Superior temporal gyrus (tissue), 1 donor: ENCODE measurements at regions not wholly inside any gene's neighbourhood (a gene's known extent, or its start where the extent isn't known, plus 50 kb on each side); places are given as distances from the start of the nearest gene placed in this dataset.
A peak's percentile ranks its signal among the peaks of the same experiment; 100 is the strongest.
"Not testable (repeated sequence)": the region's sequence is repeated elsewhere in the genome, so short reads cannot be mapped to it uniquely, and the experiment has no call there.

ENCODE experiments used
- DNase-seq: peaks from one replicate; pipeline ENCODE4 v3.0.0-alpha.2; 2016; ENCODE audit errors: extremely low spot score

- no peak for DNase-seq
Observed at GRCh38 chr6:118719351-118720124, 68.1 kb upstream of the CEP85L start.

GRCh38 chr6:118718903-118719302, 67.5 kb upstream of the CEP85L start:
- DNase-seq: no peak

- no peak for DNase-seq
Observed at GRCh38 chr6:118718297-118718696, 66.9 kb upstream of the CEP85L start.

- DNase-seq: no peak
Observed at GRCh38 chr6:118717106-118717505, 65.7 kb upstream of the CEP85L start.

- not testable (repeated sequence) for DNase-seq
Observed at GRCh38 chr6:118715907-118716306, 64.5 kb upstream of the CEP85L start.

- DNase-seq: no peak
Observed at GRCh38 chr6:118715376-118715775, 64.0 kb upstream of the CEP85L start.

- DNase-seq: no peak
Observed at GRCh38 chr6:118714756-118715155, 63.4 kb upstream of the CEP85L start.

- no peak for DNase-seq
Observed at GRCh38 chr6:118712969-118713368, 61.6 kb upstream of the CEP85L start.

- peak; percentile 29 for DNase-seq
Observed at GRCh38 chr6:118710616-118711015, 59.2 kb upstream of the CEP85L start.

- no peak for DNase-seq
Observed at GRCh38 chr6:118709859-118710350, 58.5 kb upstream of the CEP85L start.

- no peak for DNase-seq
Observed at GRCh38 chr6:118708744-118709143, 57.4 kb upstream of the CEP85L start.

- DNase-seq: no peak
Observed at GRCh38 chr6:118708055-118708454, 56.7 kb upstream of the CEP85L start.

GRCh38 chr6:118706702-118707101, 55.3 kb upstream of the CEP85L start:
- no peak for DNase-seq

GRCh38 chr6:118705544-118706491, 54.4 kb upstream of the CEP85L start:
- DNase-seq: peak; percentile 36

- DNase-seq: peak; percentile 38
Observed at GRCh38 chr6:118704915-118705314, 53.5 kb upstream of the CEP85L start.

- not testable (repeated sequence) for DNase-seq
Observed at GRCh38 chr6:118701260-118701659, 49.9 kb upstream of the CEP85L start.
